Activated CD4-positive, alpha-beta T cell treated with anti-CD3 and anti-CD28 coated beads for 48 hours (primary cell): ENCODE measurements at regions not wholly inside any gene's neighbourhood (a gene's known extent, or its start where the extent isn't known, plus 50 kb on each side); places are given as distances from the start of the nearest gene placed in this dataset.

Source experiments
- DNase-seq: peaks from one replicate; pipeline ENCODE4 v3.0.0-alpha.2; 2020

- DNase-seq, result no peak
Measured at GRCh38 chr1:114310695-114311271, 157.1 kb upstream of the SYT6 start.

- DNase-seq, result no peak
Measured at GRCh38 chr1:114302821-114303220, 149.2 kb upstream of the SYT6 start.

GRCh38 chr1:114299331-114299975 is 145.8 kb upstream of the SYT6 start:
- no peak for DNase-seq

GRCh38 chr1:114298008-114298407 is 144.3 kb upstream of the SYT6 start:
- DNase-seq, result no peak

- DNase-seq, result no peak
Measured at GRCh38 chr1:114296413-114296812, 142.7 kb upstream of the SYT6 start.

- DNase-seq, result no peak
Measured at GRCh38 chr1:114295321-114295720, 141.7 kb upstream of the SYT6 start.

- no peak for DNase-seq
Measured at GRCh38 chr1:114292835-114293234, 139.2 kb upstream of the SYT6 start.

- no peak for DNase-seq
Measured at GRCh38 chr1:114292194-114292593, 138.5 kb upstream of the SYT6 start.

GRCh38 chr1:114290776-114291175 is 137.1 kb upstream of the SYT6 start:
- DNase-seq, result no peak

- no peak for DNase-seq
Measured at GRCh38 chr1:114290341-114290740, 136.7 kb upstream of the SYT6 start.

GRCh38 chr1:114289824-114290223 is 136.2 kb upstream of the SYT6 start:
- no peak for DNase-seq

- no peak for DNase-seq
Measured at GRCh38 chr1:114289306-114289705, 135.6 kb upstream of the SYT6 start.

GRCh38 chr1:114286960-114287359 is 133.3 kb upstream of the SYT6 start:
- no peak for DNase-seq

- DNase-seq, result no peak
Measured at GRCh38 chr1:114286179-114286578, 132.5 kb upstream of the SYT6 start.

GRCh38 chr1:114282751-114283403 is 129.2 kb upstream of the SYT6 start:
- DNase-seq, result peak; percentile 88

GRCh38 chr1:114278911-114279310 is 125.2 kb upstream of the SYT6 start:
- DNase-seq, result no peak

- DNase-seq, result no peak
Measured at GRCh38 chr1:114278430-114278829, 124.8 kb upstream of the SYT6 start.

- no peak for DNase-seq
Measured at GRCh38 chr1:114274621-114275317, 121.1 kb upstream of the SYT6 start.

- no peak for DNase-seq
Measured at GRCh38 chr1:114272593-114272992, 118.9 kb upstream of the SYT6 start.

- DNase-seq, result no peak
Measured at GRCh38 chr1:114270718-114271117, 117.0 kb upstream of the SYT6 start.

- DNase-seq, result no peak
Measured at GRCh38 chr1:114270282-114270681, 116.6 kb upstream of the SYT6 start.

GRCh38 chr1:114269539-114269938 is 115.9 kb upstream of the SYT6 start:
- DNase-seq, result no peak

GRCh38 chr1:114263343-114263742 is 109.7 kb upstream of the SYT6 start:
- no peak for DNase-seq

GRCh38 chr1:114262337-114262736 is 108.7 kb upstream of the SYT6 start:
- DNase-seq, result no peak
